GM06990 (cell line): ENCODE measurements at regions not wholly inside any gene's neighbourhood (a gene's known extent, or its start where the extent isn't known, plus 50 kb on each side); places are given as distances from the start of the nearest gene placed in this dataset.

ENCODE experiments used
- DNase-seq: peaks from one replicate; pipeline ENCODE4 v3.0.0-alpha.2; 2011; ENCODE audit not compliant: insufficient read length; ENCODE audit errors: extremely low read depth
- H3K27me3 ChIP-seq: replicated peaks from 2 replicates; pipeline ENCODE4 v1.6.0; 2011; ENCODE audit warnings: low read length; ENCODE audit not compliant: control insufficient read depth, insufficient read depth
- H3K36me3 ChIP-seq: 2 replicates; pipeline ENCODE4 v1.5.1; 2011; ENCODE audit warnings: low read length; ENCODE audit not compliant: control insufficient read depth, insufficient read depth
- H3K4me3 ChIP-seq: replicated peaks from 2 replicates; pipeline ENCODE4 v1.5.1; 2011; ENCODE audit warnings: low read depth, mild to moderate bottlenecking, control low read depth, low read length
- CTCF ChIP-seq: IDR thresholded peaks from 2 replicates; pipeline ENCODE4 v1.5.1; 2011; ENCODE audit warnings: low read length, control low read depth, mild to moderate bottlenecking, inconsistent platforms; ENCODE audit not compliant: insufficient read depth, poor library complexity, severe bottlenecking

GRCh38 chr7:38020121-38020785 lies 99.8 kb downstream of the EPDR1 start:
- no peak overlapping the region for H3K4me3 ChIP-seq
- no peaks in the 10 kb centered on the region for H3K27me3 ChIP-seq
- no peak for DNase-seq
- no peak for TF ChIP-seq CTCF
- no peaks in the 10 kb centered on the region for H3K36me3 ChIP-seq

GRCh38 chr7:38021892-38022291 lies 101.5 kb downstream of the EPDR1 start:
- Histone ChIP-seq H3K36me3 (no peaks in the 10 kb centered on the region), H3K27me3 (no peaks in the 10 kb centered on the region), H3K4me3 (no peak overlapping the region)
- no peak for TF ChIP-seq CTCF
- no peak for DNase-seq

- Histone ChIP-seq H3K4me3 (no peak overlapping the region), H3K27me3 (no peaks in the 10 kb centered on the region), H3K36me3 (no peaks in the 10 kb centered on the region)
- no peak for DNase-seq
- no peak for TF ChIP-seq CTCF
Measured at GRCh38 chr7:38025815-38026214, 105.4 kb downstream of the EPDR1 start.

GRCh38 chr7:38027884-38028455 lies 107.5 kb downstream of the EPDR1 start:
- no peaks in the 10 kb centered on the region for H3K36me3 ChIP-seq
- no peak for TF ChIP-seq CTCF
- no peak overlapping the region for H3K4me3 ChIP-seq
- no peak for DNase-seq
- H3K27me3 ChIP-seq, result no peaks in the 10 kb centered on the region

- no peak for DNase-seq
- Histone ChIP-seq H3K27me3 (no peaks in the 10 kb centered on the region), H3K4me3 (no peak overlapping the region), H3K36me3 (no peaks in the 10 kb centered on the region)
- no peak for TF ChIP-seq CTCF
Measured at GRCh38 chr7:38034062-38034908, 113.8 kb downstream of the EPDR1 start.
